ENCODE measurements at regions not wholly inside any gene's neighbourhood (a gene's known extent, or its start where the extent isn't known, plus 50 kb on each side); places are given as distances from the start of the nearest gene placed in this dataset.

- no peaks in the 10 kb centered on the region for H3K9me3 ChIP-seq
- TF ChIP-seq, protein P1, sequence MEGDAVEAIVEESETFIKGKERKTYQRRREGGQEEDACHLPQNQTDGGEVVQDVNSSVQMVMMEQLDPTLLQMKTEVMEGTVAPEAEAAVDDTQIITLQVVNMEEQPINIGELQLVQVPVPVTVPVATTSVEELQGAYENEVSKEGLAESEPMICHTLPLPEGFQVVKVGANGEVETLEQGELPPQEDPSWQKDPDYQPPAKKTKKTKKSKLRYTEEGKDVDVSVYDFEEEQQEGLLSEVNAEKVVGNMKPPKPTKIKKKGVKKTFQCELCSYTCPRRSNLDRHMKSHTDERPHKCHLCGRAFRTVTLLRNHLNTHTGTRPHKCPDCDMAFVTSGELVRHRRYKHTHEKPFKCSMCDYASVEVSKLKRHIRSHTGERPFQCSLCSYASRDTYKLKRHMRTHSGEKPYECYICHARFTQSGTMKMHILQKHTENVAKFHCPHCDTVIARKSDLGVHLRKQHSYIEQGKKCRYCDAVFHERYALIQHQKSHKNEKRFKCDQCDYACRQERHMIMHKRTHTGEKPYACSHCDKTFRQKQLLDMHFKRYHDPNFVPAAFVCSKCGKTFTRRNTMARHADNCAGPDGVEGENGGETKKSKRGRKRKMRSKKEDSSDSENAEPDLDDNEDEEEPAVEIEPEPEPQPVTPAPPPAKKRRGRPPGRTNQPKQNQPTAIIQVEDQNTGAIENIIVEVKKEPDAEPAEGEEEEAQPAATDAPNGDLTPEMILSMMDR (IDR thresholded peaks at IDR 0.05; ENCODE audit: insufficient read depth in 1 of 2, low read depth in 1 of 2, low read length in 1 of 2, severe bottlenecking in 1 of 2, unreplicated experiment in 1 of 2) = no peak
- intact Hi-C loops (cut with micrococcal nuclease; ENCODE audit: unreplicated experiment) = no loop called here
- no peak overlapping the region for H3K4me3 ChIP-seq (ENCODE audit: low read depth, low read length)
- Mint-ChIP-seq H3K27ac (ENCODE audit: unreplicated experiment) (no peak overlapping the region), H3K4me1 (ENCODE audit: low read depth, unreplicated experiment) (peaks cover 8% of the 10 kb centered on the region), H3K27me3 (ENCODE audit: insufficient read depth, unreplicated experiment) (peaks cover 2% of the 10 kb centered on the region), H3K9me3 (ENCODE audit: unreplicated experiment) (no peaks in the 10 kb centered on the region), H3K36me3 (ENCODE audit: insufficient read depth, unreplicated experiment) (no peaks in the 10 kb centered on the region), H3K4me3 (ENCODE audit: unreplicated experiment) (no peak overlapping the region)
- H3K27me3 ChIP-seq (replicated peaks; ENCODE audit: control insufficient read depth, insufficient read depth, low read length) = no peaks in the 10 kb centered on the region
- H3K4me1 ChIP-seq = no peaks in the 10 kb centered on the region
- ChIA-PET CTCF (no interaction called here), POLR2A (no interaction called here)
- no peak for DNase-seq
- no peaks in the 10 kb centered on the region for H3K36me3 ChIP-seq (ENCODE audit: control insufficient read depth, insufficient read depth, low read length)
- BruUV-seq (replicated peaks) = no TSS peak
Observed at GRCh38 chr9:90046317-90046861, 441.6 kb downstream of the GADD45G start.

- ChIA-PET POLR2A (no interaction called here), CTCF (no interaction called here)
- peaks cover 2% of the 10 kb centered on the region for H3K27me3 Mint-ChIP-seq (ENCODE audit: insufficient read depth, unreplicated experiment)
- intact Hi-C loops (cut with micrococcal nuclease; ENCODE audit: unreplicated experiment) = no loop called here
- H3K4me3 Mint-ChIP-seq (ENCODE audit: unreplicated experiment) = no peak overlapping the region
- H3K4me1 ChIP-seq = no peaks in the 10 kb centered on the region
- H3K9me3 ChIP-seq = no peaks in the 10 kb centered on the region
- H3K9me3 Mint-ChIP-seq (ENCODE audit: unreplicated experiment) = no peaks in the 10 kb centered on the region
- H3K36me3 Mint-ChIP-seq (ENCODE audit: insufficient read depth, unreplicated experiment) = no peaks in the 10 kb centered on the region
- DNase-seq = no peak
- TF ChIP-seq, protein P1 (IDR thresholded peaks at IDR 0.05; ENCODE audit: insufficient read depth in 1 of 2, low read depth in 1 of 2, low read length in 1 of 2, severe bottlenecking in 1 of 2, unreplicated experiment in 1 of 2) = no peak
- H3K36me3 ChIP-seq (ENCODE audit: control insufficient read depth, insufficient read depth, low read length) = no peaks in the 10 kb centered on the region
- no peak overlapping the region for H3K27ac Mint-ChIP-seq (ENCODE audit: unreplicated experiment)
- no peaks in the 10 kb centered on the region for H3K27me3 ChIP-seq (replicated peaks; ENCODE audit: control insufficient read depth, insufficient read depth, low read length)
- BruUV-seq (replicated peaks) = no TSS peak
- peaks cover 8% of the 10 kb centered on the region for H3K4me1 Mint-ChIP-seq (ENCODE audit: low read depth, unreplicated experiment)
- no peak overlapping the region for H3K4me3 ChIP-seq (ENCODE audit: low read depth, low read length)
Observed at GRCh38 chr9:90047828-90048227, 443.0 kb downstream of the GADD45G start.

DNA sequence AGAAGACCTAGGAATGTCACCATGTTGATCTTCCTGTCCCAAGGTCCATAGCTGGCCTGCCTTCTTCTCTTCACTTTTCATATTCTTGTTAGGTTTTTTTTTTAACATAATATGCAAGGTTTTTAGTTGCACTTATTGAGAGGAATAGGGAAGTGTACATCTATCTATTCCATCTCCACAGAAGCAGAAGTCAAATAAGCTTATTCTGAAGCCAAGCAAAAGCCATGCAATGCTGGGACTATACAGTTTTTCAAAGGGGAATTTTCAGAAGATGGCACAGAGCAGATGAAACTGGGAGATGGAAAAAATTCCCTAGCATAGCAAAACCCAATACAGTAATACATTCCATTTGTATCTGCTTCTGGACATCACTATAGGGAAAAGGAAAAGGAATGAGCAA, 447.6 kb downstream of the GADD45G start:
- intact Hi-C loops (cut with micrococcal nuclease; ENCODE audit: unreplicated experiment) = no loop called here
- Mint-ChIP-seq H3K36me3 (ENCODE audit: insufficient read depth, unreplicated experiment) (no peaks in the 10 kb centered on the region), H3K4me1 (ENCODE audit: low read depth, unreplicated experiment) (no peaks in the 10 kb centered on the region), H3K27me3 (ENCODE audit: insufficient read depth, unreplicated experiment) (peaks cover 2% of the 10 kb centered on the region), H3K9me3 (ENCODE audit: unreplicated experiment) (no peaks in the 10 kb centered on the region), H3K4me3 (ENCODE audit: unreplicated experiment) (no peak overlapping the region), H3K27ac (ENCODE audit: unreplicated experiment) (no peak overlapping the region)
- TF ChIP-seq, protein P1 (IDR thresholded peaks at IDR 0.05; ENCODE audit: insufficient read depth in 1 of 2, low read depth in 1 of 2, low read length in 1 of 2, severe bottlenecking in 1 of 2, unreplicated experiment in 1 of 2) = no peak
- Histone ChIP-seq H3K4me3 (ENCODE audit: low read depth, low read length) (no peak overlapping the region), H3K4me1 (no peaks in the 10 kb centered on the region), H3K9me3 (no peaks in the 10 kb centered on the region), H3K27me3 (replicated peaks; ENCODE audit: control insufficient read depth, insufficient read depth, low read length) (no peaks in the 10 kb centered on the region), H3K36me3 (ENCODE audit: control insufficient read depth, insufficient read depth, low read length) (no peaks in the 10 kb centered on the region)
- BruUV-seq (replicated peaks) = no TSS peak
- no peak for DNase-seq
- POLR2A ChIA-PET = no interaction called here
- CTCF ChIA-PET = no interaction called here

Measured in Caco-2 (cell line).